OCI-LY7 (cell line): ENCODE measurements at regions not wholly inside any gene's neighbourhood (a gene's known extent, or its start where the extent isn't known, plus 50 kb on each side); places are given as distances from the start of the nearest gene placed in this dataset.

Experiments used
- EZH2phosphoT487 ChIP-seq: fragments of 200-600 bp; sonication (generic); IDR thresholded peaks from 2 replicates; pipeline ENCODE4 v1.6.1; 2018; ENCODE audit warnings: low read depth, borderline replicate concordance, mild to moderate bottlenecking, mixed run types, antibody characterized with exemption, low read length, moderate library complexity, mixed read lengths
- TF ChIP-seq, protein P1 (sequence below): fragments of 200-600 bp; sonication (generic); conservative IDR thresholded peaks from 2 replicates; pipeline ENCODE4 v1.5.1; 2014; ENCODE audit warnings: mild to moderate bottlenecking, antibody characterized with exemption, low read length, moderate library complexity, mixed read lengths

DNA sequence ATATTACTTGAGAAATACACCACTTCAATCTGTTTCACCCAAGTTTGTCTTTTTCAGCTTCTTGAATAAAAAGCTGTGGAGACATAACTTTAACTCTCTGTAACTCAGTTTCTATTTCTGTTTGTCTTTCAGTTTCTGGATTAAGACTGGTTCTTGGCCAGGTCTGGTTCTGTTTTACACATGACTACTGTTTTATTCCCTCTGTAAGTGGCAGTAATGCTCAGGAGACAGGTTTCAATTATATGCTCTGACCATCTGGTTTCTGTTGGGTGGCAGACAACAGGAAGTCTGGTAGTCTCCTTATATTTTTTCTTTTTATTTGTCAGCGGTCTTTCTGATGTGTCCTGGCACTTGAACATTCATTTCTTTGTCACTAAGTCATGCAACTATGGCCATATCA lies 102.9 kb downstream of the RPS29 start:
- TF ChIP-seq, protein P1, sequence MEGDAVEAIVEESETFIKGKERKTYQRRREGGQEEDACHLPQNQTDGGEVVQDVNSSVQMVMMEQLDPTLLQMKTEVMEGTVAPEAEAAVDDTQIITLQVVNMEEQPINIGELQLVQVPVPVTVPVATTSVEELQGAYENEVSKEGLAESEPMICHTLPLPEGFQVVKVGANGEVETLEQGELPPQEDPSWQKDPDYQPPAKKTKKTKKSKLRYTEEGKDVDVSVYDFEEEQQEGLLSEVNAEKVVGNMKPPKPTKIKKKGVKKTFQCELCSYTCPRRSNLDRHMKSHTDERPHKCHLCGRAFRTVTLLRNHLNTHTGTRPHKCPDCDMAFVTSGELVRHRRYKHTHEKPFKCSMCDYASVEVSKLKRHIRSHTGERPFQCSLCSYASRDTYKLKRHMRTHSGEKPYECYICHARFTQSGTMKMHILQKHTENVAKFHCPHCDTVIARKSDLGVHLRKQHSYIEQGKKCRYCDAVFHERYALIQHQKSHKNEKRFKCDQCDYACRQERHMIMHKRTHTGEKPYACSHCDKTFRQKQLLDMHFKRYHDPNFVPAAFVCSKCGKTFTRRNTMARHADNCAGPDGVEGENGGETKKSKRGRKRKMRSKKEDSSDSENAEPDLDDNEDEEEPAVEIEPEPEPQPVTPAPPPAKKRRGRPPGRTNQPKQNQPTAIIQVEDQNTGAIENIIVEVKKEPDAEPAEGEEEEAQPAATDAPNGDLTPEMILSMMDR = no peak
- no peak for TF ChIP-seq EZH2phosphoT487
